ENCODE measurements at regions not wholly inside any gene's neighbourhood (a gene's known extent, or its start where the extent isn't known, plus 50 kb on each side); places are given as distances from the start of the nearest gene placed in this dataset.
A peak's percentile ranks its signal among the peaks of the same experiment; 100 is the strongest.

DNA sequence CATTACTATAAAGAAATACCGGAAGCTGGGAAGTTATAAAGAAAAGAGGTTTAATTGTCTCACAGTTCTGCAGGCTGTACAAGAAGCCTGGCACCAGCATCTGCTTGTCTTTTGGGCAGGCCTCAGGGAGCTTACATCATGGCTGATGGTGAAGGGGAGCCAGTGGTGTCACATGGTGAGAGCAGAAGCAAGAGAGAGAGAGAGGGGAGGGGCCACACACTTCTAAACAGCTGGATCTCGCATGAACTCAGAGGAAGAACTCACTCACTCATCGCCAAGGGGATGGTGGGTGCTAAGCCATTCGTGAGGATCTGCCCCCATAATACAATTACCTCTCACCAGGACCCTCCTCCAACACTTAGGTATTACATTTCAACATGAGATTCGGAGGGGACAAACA is 51.8 kb upstream of the ANKRD34C start:
- DNase-seq (ENCODE audit: low read depth) = no peak

DNA sequence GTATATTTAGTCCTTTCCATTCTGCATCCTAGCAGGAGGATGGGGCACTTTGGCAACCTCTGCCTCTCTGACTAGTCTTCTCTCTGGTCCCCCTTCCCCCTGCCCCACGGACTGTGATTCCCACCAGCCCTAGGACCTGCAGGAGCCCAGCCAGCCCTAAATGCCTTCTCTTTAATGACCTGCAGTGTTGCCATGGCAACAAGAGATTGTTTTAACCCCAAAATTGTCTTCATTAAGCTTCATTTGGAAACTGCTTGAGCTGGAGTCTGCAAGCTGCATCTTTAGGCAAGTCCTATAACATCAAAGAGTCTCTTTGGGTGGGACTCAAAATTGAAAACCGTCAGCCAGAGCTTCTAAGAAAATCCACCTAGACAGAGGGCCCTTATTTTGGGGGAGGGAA is 59.7 kb upstream of the ANKRD34C start:
- no peak for DNase-seq (ENCODE audit: low read depth)

DNA sequence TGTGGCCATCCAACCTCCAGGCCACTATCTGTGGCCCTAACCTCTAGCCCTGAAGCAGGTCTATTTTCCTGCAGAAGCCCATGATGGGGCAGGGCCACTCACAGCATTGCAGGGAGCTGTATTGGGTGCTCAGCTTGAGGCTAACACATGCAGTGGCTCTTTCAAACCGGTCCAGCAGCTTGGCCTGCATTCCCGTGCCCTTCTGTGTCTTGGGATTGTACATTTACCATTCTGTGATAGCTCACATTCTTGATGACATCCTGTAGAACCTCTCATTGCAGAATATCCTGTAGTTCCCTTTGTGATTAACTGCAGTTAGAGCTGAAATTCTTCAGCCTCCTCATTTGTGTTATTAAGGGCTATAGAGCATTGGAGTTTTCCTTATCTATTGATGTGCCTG is 60.8 kb upstream of the ANKRD34C start:
- DNase-seq (ENCODE audit: low read depth) = no peak

DNA sequence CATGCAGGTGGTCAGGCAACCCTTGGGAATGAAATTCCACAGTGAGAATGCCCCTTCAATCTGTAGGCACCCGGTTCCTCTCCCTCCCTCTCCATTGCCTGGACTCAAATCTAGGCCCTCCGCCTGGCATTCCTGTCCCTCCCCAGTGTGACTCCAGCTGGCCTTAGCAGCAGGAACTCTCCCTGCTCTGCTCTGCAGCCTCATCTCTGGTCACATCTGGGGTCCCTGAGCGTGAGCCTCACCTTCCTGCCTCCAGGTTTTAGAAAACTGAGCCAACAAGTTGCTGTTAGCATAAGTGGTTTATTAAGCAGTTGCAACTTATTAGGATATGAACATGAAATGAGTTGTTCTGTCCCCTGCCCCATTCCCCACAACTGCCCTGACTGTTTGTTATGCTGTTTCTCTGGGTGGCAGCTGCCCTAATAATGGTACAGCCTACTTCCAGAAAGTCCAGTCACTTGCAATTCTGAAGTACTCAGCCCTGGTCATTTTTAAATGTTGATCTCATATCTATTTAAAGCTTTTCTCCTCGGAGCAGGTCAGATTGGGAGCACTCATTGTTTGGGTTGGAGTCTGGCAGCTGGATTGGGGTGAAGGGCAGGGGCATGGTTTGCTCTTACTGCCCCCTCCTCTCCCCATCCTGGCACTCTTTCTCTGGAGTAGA is 63.0 kb upstream of the ANKRD34C start:
- no peak for DNase-seq (ENCODE audit: low read depth)

DNA sequence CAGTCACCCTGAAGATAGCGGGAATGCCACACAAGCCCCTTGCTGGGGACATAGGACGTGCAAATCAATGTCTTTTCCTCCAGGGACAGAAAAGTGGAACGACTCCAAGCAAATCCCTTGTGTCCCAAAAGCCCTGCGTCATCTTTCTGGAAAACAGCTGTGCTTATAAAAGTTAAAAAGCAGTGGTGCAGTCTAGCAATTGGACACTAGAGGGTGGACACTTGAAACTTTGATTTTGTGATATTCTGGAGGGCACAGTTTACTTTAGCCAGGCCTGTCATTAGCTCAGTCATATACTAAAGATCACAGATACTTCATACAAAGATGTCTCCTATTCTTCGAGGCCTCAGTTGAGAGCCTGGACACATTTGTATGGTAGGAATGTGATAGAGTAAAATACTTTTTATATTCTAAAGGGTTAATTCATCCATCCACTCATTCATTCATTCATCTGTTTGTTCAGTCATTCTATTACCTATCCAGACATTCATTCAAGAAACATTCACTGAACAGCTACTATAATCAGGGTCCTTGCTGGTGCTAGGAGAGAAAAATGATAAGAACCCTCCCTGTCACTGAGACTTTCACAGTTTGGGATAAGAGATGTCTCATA is 63.8 kb upstream of the ANKRD34C start:
- no peak for DNase-seq (ENCODE audit: low read depth)

DNA sequence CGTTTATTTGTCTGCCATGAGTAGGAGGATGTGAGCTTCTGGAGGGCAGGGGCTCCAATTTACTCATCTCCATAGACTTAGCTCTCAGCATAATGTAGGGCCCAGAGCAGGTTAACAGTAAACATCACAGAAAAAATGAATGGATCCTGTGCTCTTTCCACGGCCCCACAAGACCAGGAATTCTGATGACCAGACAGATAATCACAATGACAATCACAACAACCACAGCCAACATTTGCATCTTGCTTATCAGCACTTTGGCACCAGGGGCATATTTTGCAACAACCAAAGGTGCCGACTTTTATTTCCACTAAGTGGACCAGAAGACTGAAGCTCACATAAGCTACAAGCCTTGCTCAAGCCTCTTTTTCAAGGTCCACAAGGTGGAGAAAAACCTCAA is 68.9 kb upstream of the ANKRD34C start:
- no peak for DNase-seq (ENCODE audit: low read depth)

DNA sequence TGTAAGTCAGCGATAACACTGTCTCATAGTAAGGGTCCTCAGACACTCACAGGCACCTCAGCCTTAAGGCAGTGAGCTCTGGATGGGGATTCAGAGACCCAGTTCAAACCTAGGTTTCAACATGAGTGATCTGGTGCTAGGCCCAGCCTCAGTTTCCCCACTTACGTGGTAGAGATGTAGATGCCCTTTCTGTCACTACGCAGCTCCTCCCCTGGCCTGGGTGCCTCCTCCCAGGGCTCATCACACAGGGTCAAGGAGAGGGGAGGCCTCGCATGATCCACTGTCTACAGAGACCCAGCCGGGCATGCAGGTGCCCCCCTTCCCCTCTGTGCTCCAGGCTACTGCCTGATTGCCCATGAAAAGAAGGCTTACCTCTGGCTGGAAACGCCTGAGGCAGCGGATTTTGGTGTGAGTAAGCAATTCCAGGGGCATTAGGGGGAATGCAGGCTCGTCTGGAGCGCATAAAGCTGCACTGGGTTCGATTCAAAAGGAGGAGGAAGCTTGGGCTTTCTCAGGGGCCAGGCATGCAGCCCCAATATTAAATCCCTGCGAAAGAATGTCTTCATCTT is 69.8 kb upstream of the ANKRD34C start:
- DNase-seq (ENCODE audit: low read depth) = no peak

DNA sequence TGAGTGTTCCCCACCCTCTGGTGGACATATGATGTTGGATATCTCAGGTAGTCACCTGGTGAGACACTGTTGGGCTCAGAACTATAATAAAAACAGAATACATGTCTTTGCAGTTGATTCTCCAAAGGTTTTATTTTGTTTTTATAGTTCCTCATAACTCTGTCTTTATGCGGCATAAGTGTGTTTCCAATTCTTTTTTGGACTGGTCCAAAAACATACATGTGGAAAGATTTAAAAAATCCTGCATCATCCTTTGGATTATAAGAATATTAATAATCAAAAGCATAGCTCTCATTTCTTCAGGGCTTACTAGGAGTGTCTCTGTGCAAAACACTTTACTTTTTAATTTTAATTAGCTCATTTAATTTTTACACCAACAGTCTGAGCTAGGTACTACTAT is 71.0 kb upstream of the ANKRD34C start:
- DNase-seq (ENCODE audit: low read depth) = no peak

DNA sequence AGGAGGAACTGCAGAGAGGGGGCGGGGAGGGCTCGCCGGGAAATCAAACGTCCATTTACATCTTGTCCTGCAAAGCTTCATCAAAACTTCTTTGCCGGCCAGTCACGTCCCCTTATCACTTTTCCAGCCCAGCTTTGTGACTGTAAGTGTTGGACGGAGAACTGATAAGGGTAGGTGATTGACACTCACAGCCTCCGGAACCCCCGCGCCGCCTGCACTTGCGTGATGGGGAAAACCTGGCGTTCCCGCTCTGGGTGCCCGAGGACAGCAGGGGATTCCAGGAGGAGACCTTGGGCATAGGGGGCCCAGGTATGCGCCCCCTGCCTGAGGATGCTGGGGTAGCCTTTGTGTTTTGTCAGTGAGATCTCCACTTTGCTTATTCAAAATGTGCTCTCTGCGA is 72.8 kb upstream of the ANKRD34C start:
- DNase-seq (ENCODE audit: low read depth) = no peak

DNA sequence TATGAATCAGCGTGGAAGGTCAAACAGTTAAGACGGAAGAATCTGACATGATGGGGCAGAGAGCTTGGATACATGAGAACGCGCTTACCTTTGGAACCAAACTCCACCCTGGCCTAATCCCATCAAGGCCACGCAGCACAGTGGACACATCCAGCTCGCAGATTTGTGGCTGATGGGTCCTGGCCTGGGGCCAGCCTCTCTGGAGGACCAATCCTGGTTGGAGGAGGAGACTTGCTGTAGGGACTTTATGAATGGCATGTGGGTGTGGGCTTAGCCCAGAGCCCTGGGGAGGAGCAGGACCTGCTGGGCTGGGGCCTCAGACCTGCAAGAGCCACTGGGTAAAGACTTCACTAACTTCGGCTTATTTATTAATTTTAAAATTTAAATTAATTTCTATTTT is 73.4 kb upstream of the ANKRD34C start:
- no peak for DNase-seq (ENCODE audit: low read depth)

DNA sequence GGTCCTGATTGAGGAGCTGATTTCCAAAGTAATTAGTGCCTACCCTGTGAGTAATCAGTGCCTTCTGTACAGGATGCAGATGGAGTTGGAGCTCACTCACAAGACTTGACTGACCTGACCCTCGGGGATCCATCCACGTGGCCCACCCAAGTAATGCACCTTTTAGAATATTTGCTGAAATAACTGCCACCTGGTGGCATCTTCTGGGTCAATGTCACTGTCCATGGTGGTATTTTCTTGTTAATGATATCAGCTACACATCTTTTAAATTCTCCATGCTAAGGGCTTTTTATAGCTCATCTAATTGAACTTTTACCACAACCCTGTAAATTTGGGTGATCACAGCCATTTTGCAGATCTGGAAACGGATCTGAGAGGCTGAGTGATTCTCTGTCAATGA is 74.3 kb upstream of the ANKRD34C start:
- DNase-seq (ENCODE audit: low read depth) = no peak

DNA sequence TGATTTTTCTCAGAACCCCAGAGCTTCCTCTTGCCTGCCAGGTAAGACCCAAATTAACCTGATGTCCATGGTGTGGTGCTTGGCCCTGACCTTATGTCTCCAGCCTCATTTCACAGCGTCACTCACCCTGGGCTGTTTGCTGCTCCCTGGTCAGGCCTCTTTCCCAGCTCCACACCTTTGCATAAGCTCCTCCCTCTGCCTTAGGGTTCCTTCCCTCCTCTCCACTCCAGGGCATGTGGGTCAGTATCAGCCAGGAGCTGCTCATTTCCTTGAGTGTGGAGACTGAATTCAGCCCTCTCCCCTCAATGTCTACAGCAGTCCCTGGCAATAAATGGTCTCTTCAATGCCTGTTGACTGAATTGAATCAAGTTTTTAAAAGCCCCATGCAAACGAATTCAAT is 75.6 kb upstream of the ANKRD34C start:
- DNase-seq (ENCODE audit: low read depth) = no peak

DNA sequence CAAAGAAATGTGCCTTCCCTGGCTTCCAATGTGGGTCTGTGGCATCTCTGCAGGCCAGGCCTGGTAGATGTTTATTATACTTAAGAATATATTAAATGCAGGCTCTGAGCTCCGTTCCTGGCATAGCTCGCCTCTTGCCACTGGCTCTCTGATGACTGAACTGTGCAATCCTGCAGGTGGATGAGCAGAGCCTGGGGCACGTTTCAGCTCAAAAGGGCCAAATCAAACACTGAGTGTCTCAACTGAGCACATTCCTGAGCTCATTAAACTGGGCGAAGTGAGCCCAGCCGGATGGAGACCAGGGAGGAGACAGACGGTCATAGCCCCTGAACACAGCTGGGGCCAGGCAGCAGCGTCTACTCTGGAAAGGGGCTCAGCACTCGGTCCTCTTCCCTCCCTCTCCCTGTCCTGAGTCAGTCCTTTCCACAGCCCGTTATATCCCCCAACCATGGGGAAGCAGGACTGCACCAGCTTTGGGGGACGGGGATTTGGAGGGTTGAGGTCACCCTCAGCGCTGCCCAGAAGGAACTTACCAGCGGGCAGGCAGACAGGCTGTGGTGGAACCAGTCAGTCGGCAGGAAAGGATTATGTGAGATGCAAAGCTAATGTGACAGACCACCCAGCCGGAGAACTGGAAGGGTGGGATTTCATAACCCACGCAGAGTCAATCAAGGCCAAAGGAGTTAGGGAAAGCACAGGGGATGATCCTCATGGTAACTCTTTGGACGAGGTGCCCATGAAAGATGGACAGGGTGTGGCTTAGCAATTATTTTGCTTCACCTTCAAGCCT is 77.4 kb upstream of the ANKRD34C start:
- no peak for DNase-seq (ENCODE audit: low read depth)

DNA sequence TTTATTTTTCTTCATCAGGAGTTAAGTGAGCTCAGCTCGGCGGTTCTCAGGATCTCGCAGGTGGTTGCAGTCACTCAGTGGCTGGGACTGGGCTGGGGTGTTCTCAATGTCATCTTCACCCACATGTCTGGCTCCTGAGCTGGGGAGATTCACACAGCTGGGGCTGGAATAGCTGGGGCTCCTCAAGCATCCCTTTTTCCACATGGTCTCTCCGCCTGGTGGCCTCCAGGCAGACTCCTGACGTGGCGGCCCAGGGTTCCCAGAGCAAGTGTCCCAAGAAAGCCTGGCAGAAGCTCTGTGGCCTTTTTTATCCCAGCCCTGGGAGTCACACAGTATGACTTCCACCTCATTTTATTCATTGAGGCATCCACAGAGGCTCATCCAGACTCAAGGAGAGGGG is 84.1 kb upstream of the ANKRD34C start:
- no peak for DNase-seq (ENCODE audit: low read depth)

DNA sequence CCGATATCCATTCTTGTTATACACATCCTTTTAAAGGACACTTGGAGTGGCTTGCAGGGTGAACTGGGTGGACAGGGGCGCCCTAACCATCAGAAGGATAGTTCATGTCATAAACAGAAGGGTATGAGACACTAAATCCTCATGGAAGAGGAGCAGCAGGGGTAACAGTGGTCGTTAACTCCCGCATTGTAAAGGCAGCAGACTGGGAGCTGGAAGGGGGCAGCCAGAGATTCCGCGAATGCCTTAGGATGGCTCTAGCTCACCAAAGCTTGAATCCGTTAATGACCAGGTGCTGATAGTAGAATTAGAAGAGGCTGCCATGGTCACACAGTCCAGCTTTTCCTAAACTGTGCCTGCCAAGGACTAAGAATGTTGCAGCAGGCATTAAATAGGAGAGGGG is 85.2 kb upstream of the ANKRD34C start:
- no peak for DNase-seq (ENCODE audit: low read depth)

DNA sequence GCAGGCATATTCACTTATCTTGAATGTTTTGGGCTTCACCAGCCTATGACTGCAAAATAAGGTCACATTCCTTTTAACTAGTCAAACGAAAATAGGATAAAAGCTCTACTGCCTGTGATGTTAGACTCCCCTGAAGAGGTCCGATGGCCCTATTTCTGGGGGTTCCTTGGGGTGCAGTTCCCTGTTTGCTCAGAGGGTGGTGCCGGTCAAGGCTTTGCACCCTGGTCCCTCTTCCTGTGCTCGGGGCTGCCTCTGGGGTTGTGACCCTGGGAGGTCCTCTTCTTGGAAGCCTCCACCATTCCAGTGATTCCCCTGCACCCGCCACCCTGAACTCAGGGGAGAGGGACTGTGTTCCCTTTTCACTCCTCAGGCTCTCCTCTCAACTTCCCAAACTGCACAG is 86.7 kb upstream of the ANKRD34C start:
- no peak for DNase-seq (ENCODE audit: low read depth)

DNA sequence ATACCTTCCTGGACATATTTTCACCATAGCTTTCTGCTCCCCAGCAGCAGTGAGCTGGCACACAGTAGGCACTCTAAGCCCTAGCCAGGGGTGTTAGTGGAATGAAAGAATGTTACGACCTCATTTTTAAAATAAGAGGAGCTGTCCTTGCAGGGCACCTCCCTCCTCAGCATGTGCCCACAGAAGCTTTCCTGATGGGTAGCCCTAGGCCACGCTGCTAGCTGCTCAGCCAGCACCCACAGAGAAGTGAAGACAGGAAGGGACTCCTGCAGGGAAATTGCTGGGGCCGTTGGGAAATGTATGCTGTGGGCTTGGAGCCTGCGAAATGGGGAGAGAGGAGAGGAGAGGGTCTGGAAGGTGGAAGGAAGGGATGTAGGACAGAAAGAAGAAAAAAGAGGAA is 87.3 kb upstream of the ANKRD34C start:
- DNase-seq (ENCODE audit: low read depth) = no peak

DNA sequence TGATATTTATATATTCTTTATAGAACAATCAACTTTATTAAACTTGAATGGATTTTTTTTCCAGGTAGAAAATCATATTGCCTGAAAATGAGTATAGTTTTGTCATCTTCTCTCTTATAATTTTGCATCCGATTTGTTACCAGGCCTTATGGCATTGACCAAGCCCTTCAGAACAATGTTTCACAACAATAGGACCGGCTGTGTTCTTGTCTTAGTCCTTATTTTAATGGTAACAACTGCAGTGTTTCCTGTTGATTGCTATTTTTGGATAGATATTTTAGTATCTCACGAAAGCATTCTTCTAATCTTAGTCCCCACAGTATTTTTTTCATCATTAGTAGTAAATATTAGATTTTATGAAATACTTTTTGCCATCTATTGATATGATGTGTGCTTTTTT is 88.1 kb upstream of the ANKRD34C start:
- DNase-seq (ENCODE audit: low read depth) = no peak

DNA sequence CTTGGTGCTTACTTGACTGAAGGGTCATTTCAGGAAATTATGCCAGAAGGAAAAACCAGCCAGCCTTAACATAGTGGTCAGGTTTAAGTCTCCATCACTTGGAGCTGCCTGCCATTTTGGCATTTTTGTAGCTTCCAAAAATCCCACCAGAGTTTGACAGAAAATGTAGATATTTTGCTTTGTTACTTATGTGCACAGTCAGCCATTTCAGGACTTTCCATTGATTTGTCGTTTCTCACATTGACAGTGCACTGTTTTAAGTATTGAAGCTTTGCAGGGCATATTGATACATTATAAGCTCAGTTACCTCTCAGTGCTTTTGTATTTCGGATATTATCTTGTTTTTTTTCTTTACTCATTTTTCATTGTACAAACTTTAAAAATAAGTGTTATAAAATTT is 89.0 kb upstream of the ANKRD34C start:
- no peak for DNase-seq (ENCODE audit: low read depth)

DNA sequence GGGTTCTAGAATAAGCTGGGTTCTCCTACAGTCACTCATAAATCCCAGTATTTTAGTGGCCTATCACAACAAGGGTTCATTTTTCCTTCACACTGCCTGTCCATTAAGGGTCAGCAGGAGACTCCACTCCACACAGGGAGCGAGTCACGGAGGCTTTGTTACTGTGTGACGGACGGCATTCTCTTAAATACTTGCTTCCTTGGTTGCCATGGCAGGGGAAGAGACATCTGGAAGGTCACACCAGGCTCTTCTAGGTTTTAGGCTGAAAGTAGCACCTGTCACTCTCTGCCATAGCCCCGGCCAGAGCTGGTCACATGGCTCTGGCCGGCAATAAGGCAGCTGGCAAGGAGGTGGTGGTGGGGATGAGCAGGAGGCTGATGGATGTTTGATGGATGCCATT is 89.4 kb upstream of the ANKRD34C start:
- no peak for DNase-seq (ENCODE audit: low read depth)

DNA sequence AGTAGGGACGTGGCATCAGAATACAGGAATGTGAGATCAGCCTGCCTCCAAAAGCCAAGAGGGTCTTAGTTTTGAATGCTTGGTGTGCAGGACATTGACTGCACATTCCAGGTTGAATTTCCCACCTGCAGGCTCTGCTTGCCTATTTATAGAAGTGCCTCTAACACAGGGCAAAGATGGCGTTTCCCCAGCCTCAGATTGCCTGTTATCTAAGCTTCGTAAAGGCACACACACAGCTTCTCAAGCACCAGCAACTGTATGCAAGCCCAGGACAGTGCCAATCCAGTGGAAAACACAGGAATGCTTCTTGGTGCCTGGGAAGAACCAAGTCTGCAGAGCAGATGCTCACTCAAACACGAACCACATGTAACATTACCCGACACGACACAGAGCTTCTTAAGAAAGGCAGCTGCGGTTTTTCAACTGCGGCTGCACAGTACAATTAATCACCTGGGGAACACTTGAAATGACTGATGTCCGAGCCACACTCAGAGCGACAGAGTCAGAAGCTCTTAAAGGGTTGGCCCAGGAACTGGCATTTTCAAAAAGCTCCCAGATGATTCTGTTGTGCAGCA is 90.0 kb upstream of the ANKRD34C start:
- DNase-seq (ENCODE audit: low read depth) = peak; percentile 22

DNA sequence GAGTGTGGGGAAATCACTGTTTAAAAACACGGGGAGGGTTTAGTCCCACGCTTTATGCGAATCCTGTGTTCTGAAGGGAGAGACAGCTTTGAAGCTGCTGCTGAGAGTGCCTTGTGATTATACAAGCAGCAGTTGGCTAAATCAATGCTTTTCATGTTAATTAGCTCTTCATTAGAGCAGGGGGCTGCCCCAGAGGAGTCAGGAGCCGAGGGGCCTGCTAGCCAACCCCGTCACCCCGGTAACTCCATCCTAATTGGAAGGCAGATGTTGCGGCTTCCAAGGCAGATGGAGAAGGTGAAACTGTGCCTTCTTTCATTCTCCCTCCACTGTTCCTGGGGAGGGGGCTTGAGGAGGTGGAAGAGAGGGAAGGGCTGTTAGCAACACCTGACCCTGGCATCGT is 92.4 kb upstream of the ANKRD34C start:
- no peak for DNase-seq (ENCODE audit: low read depth)

DNA sequence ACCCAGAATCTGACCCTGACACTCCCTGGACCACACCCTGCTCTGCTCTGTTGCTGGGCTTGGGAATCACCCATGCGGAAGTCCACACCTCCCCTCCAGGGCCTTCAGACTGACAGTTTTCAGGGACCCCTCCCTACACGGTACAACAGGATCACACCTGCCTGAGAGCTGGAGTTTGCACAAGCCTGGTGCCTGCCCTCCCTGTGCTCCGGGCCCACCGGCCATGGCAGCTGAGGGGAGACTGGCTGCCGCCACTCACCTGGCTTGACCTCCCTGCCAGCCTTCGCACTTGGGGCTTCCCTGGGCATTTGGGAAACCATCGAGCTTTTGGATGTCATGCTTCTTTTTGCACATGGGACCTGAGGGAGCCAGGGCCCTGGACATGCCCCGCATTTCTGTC is 95.9 kb upstream of the ANKRD34C start:
- DNase-seq (ENCODE audit: low read depth) = no peak

Data from fibroblast of gingiva (primary cell).